SIG-M5 (cell line): ENCODE measurements at regions not wholly inside any gene's neighbourhood (a gene's known extent, or its start where the extent isn't known, plus 50 kb on each side); places are given as distances from the start of the nearest gene placed in this dataset.
"Not testable (repeated sequence)": the region's sequence is repeated elsewhere in the genome, so short reads cannot be mapped to it uniquely, and the experiment has no call there.

Experiments
- DNase-seq: peaks from one replicate; lab custom pipeline; 2025; lab: John Stamatoyannopoulos, UW

- no peak for DNase-seq
These were observed 164.4 kb upstream of the AFDN start for GRCh38 chr6:167662075-167662880.

- DNase-seq, result no peak
These were observed 163.9 kb upstream of the AFDN start for GRCh38 chr6:167662881-167663205.

GRCh38 chr6:167663316-167663715, 163.4 kb upstream of the AFDN start:
- no peak for DNase-seq

- no peak for DNase-seq
These were observed 162.8 kb upstream of the AFDN start for GRCh38 chr6:167663784-167664443.

- no peak for DNase-seq
These were observed 161.7 kb upstream of the AFDN start for GRCh38 chr6:167664678-167665660.

GRCh38 chr6:167665698-167666330, 160.9 kb upstream of the AFDN start:
- no peak for DNase-seq

GRCh38 chr6:167666571-167667203, 160.0 kb upstream of the AFDN start:
- DNase-seq, result no peak

GRCh38 chr6:167667204-167668018, 159.3 kb upstream of the AFDN start:
- no peak for DNase-seq

- no peak for DNase-seq
These were observed 158.5 kb upstream of the AFDN start for GRCh38 chr6:167668019-167668753.

GRCh38 chr6:167668754-167669552, 157.8 kb upstream of the AFDN start:
- no peak for DNase-seq

GRCh38 chr6:167669553-167669849, 157.2 kb upstream of the AFDN start:
- no peak for DNase-seq

GRCh38 chr6:167669870-167670802, 156.6 kb upstream of the AFDN start:
- no peak for DNase-seq

- DNase-seq, result no peak
These were observed 155.8 kb upstream of the AFDN start for GRCh38 chr6:167670938-167671338.

- not testable (repeated sequence) for DNase-seq
These were observed 155.2 kb upstream of the AFDN start for GRCh38 chr6:167671379-167671976.

GRCh38 chr6:167671977-167672687, 154.6 kb upstream of the AFDN start:
- no peak for DNase-seq

- DNase-seq, result no peak
These were observed 154.0 kb upstream of the AFDN start for GRCh38 chr6:167672738-167673137.

GRCh38 chr6:167673946-167674345, 152.8 kb upstream of the AFDN start:
- no peak for DNase-seq
